GM19351 (cell line): ENCODE measurements at regions not wholly inside any gene's neighbourhood (a gene's known extent, or its start where the extent isn't known, plus 50 kb on each side); places are given as distances from the start of the nearest gene placed in this dataset.
"Not testable (repeated sequence)": the region's sequence is repeated elsewhere in the genome, so short reads cannot be mapped to it uniquely, and the experiment has no call there.

ENCODE experiments used
- ATAC-seq: cut with Tn5 transposase; IDR thresholded peaks from one replicate; pipeline ENCODE4 v1.9.1; 2021; ENCODE audit warnings: mild to moderate bottlenecking, moderate library complexity; ENCODE audit not compliant: unreplicated experiment

DNA sequence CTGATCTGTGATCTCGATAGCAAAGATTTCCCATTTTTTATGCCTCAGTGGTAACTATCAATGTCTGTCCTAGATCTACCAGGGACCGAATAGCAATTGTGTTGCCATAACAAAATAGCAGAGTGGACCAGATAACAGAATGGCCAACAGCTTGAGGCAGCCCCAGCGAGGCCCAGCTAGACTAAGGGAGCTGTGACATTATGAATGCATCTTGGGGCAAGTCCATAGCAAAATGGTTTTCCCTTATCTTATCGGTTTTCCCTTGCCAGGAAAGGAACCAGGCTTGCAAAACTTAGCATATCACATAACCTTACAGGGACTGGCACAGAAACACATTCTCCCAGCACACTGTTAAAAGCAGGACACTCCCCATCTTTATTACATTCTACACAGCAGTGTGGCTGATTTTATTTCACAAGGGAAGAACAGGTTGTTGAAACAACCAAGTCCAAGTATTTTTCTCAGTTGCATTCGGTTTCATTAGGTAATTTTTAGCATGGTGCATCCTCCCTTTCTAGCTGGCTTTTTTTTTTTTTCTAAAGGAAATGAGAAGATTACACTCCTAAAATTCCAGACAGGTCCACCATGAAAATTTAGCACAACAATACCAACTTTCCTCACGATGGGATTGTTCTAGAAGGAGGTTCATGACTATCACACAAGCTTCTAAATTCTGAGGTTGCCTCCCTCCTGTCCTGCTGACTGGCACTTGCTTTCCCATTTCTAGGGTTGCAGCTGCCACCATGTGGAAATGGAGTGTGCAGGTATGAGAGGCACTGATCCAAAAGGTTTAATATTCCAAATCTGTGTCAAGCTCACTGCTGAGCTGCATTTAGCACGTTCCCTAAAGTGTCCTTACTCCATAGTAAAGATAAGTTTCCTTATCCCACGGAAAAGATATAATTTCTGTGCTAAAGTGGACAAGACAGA, 97.0 kb upstream of the SLC35G4 start:
- no peak for ATAC-seq

DNA sequence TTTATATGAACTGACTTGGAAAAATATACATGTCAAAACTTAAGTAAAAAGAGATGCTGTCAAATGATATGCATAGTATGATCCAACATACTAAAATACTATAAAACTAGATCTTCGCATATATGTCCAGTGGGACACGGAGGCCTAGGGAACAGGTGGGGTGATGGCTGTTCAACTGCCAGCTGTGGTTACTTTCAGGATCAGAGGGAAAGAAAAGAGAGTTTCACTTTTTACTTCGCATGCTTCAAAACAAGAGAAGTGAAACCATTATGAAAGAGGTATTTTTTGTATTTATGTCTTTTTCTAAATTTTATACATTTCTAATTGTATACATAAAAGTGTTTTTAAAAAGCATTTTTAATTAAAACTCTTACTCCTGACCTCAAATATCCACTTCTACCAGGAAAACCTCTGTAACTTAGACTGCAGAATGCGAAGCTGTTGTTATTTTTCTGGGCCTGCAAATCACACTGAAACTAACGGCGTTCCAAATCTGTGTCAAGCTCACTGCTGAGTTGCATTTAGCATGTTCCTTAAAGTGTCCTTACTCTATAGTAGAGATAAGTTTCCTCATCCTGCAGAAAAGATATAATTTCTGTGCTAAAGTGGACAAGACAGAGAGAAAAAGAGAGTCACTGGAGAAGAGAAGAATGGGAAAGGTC, 97.8 kb upstream of the SLC35G4 start:
- peak; percentile 75 for ATAC-seq

DNA sequence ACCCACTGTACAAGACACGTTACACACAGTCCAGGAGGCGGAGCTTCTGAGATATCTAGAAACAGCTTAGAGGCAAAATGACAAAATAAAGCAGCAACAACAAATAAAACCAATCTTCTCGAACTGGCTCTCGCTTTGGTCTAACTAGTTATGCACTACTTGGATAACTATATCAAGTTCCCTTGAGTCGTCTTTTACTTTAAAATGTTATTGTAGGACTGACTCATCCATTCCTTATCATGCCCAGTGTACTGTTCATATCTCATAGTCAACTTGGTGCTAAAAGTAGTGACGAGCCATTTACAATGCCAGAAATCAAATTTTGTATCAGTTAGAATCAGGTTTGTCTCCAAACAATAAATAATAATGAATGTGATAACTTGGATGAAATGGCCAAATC, 102.5 kb upstream of the SLC35G4 start:
- no peak for ATAC-seq

DNA sequence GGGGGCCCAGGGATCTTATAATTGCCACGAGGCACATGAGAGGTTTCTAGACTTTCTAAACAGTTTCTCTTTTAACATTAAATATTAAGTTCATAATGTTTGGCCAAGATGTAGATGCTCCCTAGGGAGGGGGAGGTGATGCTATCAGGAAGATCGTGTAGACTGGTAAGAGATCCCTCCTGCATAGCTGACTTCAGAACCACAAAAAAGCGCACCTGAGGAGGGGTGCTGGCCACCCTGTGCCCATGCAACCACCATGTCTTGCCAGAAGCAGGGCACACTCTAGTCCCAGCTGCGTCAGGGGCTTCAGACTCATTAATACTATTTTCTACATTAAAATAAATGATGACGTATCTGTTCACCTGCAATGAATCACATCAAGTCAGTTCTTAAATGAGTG, 103.4 kb upstream of the SLC35G4 start:
- ATAC-seq, result no peak

DNA sequence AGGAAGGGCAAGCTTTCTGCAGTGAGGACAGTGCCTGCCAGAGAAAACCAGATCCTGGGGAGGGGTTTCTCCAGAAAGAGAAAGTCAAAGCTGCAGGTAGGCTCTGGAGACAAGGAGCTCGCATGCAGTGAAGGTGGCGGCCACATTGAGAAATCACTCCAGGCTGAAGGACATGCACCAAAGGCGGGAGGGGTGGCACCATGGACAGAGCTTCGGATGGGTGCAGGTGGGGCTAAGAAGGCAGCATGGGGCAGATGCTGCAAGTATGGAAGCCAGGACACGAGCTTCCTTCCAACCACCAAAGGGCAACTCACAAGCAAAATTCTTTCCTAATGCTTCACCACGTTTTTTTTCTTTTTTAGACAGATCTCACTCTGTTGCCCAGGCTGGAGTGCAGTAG, 104.4 kb upstream of the SLC35G4 start:
- no peak for ATAC-seq

DNA sequence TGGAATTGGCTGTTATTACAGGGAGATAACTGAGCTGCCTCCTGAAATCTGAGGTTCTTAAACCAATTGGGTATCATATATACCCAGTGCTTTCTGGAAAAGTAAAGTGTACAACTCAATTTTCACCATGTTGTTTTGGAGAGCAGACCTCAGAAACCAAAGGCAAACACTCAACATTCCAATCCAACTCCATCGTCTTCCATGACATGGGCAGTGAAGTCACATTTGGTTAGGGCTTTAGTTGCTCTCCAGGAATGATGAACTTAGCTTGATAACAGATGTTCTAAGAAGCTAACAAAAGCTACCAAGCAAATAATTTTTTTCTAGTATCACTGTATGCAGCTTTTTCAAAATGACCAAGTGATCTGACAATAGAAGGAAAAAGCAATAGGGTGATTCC, 107.0 kb upstream of the SLC35G4 start:
- ATAC-seq, result no peak

DNA sequence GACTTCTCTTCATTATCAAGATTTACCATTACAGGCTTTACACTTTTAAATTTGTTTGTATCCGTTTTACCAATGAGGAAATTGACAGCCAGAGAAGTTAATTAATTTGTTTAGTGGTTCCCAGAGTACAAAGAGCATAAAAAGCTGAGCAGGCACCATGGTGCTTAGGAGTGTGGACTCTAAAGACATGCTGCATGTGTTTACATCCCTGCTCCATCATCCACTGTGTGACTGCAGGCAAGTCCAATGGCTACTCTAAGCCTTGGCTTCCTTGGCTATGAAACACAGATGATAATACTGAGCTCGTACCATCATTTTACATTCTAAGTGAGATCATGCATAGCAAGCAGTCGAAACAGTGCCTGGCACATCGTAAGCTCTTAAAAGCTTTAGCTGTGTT, 108.0 kb upstream of the SLC35G4 start:
- no peak for ATAC-seq

DNA sequence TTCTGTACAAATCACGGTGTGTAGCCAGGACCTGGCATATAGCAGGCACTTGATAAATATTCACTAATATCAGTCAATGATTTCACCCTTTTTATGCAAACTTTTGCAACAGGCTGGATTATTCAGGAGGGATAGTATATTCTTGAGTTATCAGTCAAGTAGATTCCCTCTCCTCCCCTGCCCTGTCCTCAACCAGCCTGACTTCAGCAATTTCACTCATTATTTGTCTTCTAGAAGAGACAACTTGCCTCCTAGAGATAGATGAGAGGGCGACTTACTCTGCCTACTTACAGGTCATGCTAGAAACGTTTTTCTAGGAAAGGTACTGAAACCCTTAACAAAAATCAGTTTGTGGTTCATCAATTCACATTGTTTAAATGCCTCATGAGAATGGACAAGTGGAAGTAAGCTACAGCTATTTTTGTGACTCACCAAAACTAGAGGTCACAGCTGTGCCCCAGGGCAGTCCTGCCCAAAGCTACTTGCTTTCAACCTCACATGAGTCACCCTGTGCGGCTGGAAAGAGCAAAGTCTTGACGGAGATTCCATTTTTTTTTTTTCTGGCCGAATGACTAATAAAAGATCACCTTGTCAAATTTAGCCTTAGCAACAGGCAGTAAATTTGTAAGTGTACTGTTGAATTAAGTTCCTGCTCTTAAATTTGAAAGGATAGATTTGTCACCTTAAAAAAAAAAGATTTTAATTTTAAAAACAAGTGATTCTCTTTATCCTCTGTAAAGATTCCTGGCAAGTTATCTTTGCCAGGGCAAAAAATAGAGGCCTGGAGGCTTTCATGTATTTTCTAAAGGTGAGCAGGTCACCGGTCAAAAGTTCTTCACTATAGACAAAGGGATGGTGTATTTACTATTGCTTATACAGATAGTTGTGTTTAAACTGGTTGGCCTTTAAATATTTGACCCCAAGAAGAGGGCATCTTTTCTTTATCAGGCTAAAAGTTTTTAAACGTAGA, 109.0 kb upstream of the SLC35G4 start:
- ATAC-seq, result peak; percentile 60

DNA sequence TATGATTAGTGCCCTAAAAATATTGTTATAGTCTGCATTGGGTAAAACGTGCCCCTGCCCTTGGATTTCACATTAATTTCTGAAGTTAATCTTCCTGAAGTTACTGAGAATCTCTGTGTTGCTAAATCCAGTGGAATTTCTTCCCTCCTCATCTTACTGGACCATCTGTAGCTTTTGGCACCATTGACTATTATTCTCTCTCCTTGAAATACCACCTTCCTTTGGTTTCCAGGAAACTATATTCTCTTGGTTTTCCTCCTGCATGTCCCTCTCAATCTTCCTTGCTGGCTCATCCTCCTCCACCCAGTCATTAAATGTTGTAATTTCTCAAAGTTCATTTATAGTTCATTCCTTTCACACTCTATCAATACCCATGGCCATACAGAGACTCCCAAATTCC, 110.6 kb upstream of the SLC35G4 start:
- no peak for ATAC-seq

DNA sequence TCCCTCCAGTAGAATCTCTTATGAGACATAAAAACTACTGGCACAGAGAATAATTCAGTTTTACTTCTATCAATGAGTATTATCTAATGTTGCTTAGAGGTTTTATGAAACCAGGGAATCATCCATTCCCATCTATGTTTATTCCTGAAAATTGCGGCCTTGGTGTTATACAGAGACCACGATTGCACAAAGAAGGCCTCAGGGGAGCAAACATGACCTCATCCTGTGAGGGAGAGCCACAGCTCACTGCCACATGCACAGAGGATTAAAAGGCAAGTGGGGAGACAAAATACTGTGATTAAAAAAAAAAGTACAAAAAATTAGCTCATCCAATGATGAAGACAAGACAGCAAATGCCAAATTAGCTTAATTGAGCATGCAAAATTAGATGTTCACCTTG, 111.8 kb upstream of the SLC35G4 start:
- ATAC-seq, result no peak

DNA sequence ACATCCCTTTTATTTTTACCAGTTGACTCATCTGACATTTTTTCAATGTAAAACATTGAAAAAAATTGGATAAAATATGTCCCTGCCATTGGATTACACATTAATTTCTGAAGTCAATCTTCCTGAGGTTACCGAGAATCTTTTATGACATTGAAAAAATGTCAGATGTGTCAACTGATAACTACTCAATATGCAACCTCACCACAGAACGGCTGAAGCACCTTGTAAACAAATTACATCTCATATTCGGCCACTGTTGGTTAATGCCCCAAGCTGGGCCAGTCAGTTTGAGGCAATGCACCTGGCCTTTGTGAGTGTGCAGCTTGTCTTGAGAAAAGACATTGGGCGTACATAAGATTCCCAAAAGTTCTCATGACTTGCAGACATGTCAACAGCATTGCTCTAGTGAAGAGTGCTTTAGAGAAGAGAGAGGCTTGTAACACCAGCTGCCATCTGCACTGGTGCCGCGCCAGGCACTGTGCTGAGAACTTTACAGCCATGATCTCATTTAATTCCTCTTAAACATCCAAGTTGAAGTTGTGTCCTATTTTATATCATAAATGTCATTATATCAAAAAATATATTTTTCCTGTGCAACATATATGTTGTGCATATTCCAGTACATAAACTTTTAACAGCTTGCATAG, 112.7 kb upstream of the SLC35G4 start:
- no peak for ATAC-seq

DNA sequence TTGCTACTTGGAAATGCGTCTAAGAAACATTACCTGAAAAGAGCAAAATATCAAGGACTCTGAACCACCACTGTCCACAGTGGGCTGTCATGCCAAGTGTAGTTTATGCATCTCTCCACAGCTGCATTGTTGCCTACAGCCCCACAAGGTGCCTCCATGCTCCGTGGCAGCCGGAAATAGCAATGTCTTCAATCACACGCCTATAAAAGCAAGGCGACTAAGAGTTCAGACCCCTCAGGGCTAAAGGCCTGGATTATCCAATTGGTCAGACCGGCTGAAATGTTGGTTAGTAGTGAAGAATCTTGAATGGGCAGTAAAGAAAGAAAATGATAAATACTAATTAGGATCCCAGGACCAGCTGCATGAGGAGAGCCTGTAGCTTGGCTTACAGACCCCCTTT, 114.0 kb upstream of the SLC35G4 start:
- ATAC-seq, result no peak

DNA sequence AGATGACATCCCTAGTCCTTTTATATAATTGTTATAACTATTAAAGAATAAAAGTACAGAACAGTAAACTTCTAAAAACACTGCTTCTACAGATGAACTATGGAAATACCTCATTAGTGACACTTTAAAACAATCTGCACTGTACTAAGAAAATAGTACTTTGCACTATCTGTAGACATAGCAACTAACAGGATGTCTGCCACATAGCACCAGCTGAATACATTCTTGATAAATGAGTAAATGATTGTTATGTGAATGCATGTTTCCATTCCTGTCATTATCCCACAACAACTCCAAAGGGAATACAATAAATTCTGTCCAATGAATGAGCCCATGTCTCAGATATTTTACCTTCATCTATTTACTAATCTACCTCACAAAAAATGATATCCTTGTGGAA, 115.3 kb upstream of the SLC35G4 start:
- ATAC-seq, result no peak

DNA sequence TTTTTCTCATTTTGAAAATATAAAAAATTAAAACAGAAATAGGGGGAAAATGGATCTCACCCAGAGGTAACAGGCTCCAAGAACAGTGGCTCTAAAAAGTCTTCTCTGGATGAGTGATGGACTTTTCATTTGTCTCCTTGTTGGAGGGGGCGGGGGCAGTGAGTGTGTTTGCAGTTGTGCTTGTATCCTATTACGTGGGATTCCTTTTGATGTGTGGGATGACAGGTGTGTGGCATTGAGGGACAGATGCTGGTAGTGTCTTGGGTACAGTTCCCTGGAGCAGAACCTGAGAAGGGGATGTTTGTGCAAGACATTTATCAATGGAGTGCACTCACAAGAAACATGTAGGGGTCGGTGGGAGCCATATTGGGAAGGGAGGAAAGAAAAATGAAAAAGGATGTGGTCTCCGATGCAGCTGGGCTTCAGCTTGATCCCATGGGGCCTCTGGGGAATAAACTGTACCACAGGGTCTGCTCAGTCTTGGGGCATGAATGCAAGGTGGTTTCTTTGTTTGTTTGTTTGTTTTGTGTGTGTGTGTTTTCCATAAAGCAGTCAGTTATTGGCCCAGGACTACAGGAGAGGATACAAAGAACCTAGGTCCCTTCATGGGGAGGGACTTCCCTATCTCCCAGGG, 120.0 kb upstream of the SLC35G4 start:
- no peak for ATAC-seq

DNA sequence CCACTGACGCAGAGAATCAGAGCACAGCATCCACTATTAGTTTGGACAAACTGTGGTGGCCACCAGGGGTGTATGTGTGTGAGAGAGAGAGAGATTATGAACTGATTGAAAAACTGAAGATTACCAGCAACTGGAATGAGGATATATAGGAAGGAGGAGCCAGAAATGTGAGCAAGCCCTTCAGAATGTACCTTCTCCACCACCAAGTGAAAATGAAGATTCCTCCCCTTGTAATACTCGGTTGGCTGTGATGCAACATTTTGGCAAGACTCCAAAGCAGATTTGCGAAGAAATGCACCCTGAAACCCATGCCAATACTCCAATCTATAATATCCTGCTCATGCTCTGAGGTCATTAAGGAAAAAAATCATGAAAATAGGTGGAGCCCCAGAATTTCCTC, 121.2 kb upstream of the SLC35G4 start:
- ATAC-seq, result no peak

DNA sequence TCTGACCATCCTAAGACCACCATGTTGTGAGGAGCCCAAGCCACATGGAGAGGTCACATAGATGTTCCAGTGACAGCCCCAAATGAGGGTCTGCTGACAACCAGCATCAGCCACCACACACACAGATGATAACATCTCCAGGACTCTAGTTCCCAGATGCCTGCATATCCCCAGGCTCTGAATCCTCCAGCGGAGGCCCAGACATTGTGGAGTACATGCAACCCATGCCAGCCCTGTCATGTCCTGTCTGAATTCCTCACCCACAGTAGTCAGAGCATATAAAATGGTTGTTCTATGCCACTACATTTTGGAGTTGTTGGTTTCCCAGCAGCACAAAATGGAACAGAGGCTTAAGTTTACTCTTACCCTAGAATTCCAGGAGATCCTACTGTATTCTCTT, 122.0 kb upstream of the SLC35G4 start:
- no peak for ATAC-seq

DNA sequence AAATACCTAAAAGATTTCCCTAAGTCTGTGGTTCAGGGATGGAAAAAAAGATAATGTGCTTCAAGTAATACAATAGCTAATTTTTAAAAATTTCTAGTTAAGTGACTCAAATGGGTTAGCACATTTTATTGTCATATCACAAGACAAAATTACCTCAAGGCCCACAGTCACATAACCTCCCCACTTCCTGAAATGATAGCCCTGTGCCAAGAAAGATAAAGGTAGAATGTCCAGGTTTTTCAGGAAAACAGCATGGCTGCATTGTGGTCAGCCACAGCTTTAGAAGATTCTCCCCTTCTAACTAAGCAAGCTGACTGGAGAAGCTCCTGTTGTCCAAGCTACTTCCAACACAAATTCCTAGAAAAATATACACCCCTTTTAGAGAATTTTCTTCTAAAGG, 127.1 kb upstream of the SLC35G4 start:
- ATAC-seq, result no peak

DNA sequence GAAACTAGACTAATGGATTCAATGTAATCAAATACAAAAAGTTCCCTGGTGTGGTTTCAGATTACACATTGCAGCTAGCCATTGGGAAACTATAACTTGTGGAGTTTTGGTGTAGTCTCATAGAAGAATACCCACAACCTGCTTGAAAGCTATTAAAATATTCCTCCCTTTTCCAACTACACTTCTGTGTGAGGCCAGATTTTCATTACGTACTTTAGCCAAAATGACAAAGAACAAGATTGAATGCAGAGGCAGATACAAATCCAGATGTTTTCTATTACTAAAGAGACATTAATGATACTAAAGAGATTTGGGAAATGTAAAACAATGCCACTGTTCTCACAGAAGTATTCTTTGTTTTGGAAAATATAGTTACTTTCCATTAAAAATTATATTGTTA, 128.7 kb upstream of the SLC35G4 start:
- ATAC-seq, result no peak

DNA sequence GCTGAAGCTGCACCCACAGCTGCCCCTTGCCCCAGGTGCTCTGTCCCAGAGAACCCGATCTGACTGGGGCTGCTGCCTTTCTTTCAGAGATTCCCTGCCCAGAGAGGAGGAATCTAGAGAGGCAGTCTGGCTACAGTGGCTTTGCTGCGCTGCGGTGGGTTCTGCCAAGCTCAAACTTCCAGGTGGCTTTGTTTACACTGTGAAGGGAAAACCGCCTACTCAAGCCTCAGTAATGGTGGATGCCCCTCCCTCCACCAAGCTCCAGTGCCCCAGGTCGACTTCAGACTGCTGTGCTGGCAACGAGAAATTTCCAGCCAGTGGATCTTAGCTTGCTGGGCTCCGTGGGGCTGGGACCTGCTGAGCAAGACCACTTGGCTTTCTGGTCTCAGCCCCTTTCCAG, 130.4 kb upstream of the SLC35G4 start:
- ATAC-seq, result not testable (repeated sequence)

DNA sequence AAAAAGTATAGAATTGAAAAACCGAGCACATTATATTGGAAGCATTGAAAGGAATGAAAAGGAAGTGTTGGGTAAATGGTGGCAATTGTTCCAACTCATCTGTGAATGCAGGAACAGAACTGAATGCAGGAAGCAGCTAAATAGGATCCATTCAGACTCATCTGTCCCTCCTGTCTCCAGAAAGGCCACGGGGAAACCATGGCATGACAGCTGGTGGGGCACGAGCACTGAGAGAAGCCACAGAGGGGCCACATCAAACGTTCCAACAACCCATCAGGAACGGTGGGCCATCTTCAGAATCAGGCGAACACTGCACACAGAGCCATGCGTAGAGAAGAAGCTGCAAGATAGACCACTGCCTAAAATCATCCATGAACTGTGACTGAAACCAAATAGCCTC, 138.5 kb upstream of the SLC35G4 start:
- ATAC-seq, result no peak
